ENCODE measurements at regions not wholly inside any gene's neighbourhood (a gene's known extent, or its start where the extent isn't known, plus 50 kb on each side); places are given as distances from the start of the nearest gene placed in this dataset.

- CTCF ChIA-PET (ENCODE audit: unreplicated experiment), result no interaction called here
- TF ChIP-seq CTCF (conservative IDR thresholded peaks at IDR 0.05; ENCODE audit: low read length) (no peak), EZH2phosphoT487 (IDR thresholded peaks at IDR 0.05; ENCODE audit: borderline replicate concordance, low read depth, low read length) (no peak)
- no TSS peak for BruUV-seq (replicated peaks)
Observed at GRCh38 chr2:35794796-35795450, 560.7 kb upstream of the CRIM1 start.

GRCh38 chr2:35790292-35790691 lies 565.3 kb upstream of the CRIM1 start:
- Histone ChIP-seq H2AFZ (ENCODE audit: low read length) (no peak overlapping the region), H3K9me2 (ENCODE audit: insufficient read depth, low read length) (no peaks in the 10 kb centered on the region), H3K9me3 (ENCODE audit: low read length) (no peaks in the 10 kb centered on the region), H3K27ac (ENCODE audit: low read depth, low read length, poor library complexity, severe bottlenecking) (no peak overlapping the region), H3K4me3 (ENCODE audit: low read depth, low read length, poor library complexity, severe bottlenecking) (no peak overlapping the region), H4K20me1 (ENCODE audit: insufficient read depth, low read length) (no peaks in the 10 kb centered on the region), H3K36me3 (ENCODE audit: insufficient read depth, low read length) (no peaks in the 10 kb centered on the region), H3K4me2 (ENCODE audit: low read length) (no peak overlapping the region), H3K4me1 (ENCODE audit: insufficient read depth, low read length, poor library complexity, severe bottlenecking) (no peaks in the 10 kb centered on the region), H3K79me2 (ENCODE audit: insufficient read depth, low read depth, low read length) (no peaks in the 10 kb centered on the region)
- intact Hi-C loops (cut with micrococcal nuclease; ENCODE audit: unreplicated experiment), result no loop called here
- ChIA-PET CTCF (ENCODE audit: unreplicated experiment) (no interaction called here), POLR2A (no interaction called here)
- TF ChIP-seq CTCF (conservative IDR thresholded peaks at IDR 0.05; ENCODE audit: low read length), result no peak
- TF ChIP-seq EZH2phosphoT487 (IDR thresholded peaks at IDR 0.05; ENCODE audit: borderline replicate concordance, low read depth, low read length), result no peak
- no peak for DNase-seq (ENCODE audit: low spot score)
- no TSS peak for BruUV-seq (replicated peaks)

More at GRCh38 chr2:35794796-35795450, 560.7 kb upstream of the CRIM1 start:
- no peak for DNase-seq (ENCODE audit: low spot score)
- H4K20me1 ChIP-seq (ENCODE audit: insufficient read depth, low read length), result no peaks in the 10 kb centered on the region
- no peaks in the 10 kb centered on the region for H3K4me1 ChIP-seq (ENCODE audit: insufficient read depth, low read length, poor library complexity, severe bottlenecking)
- H3K27ac ChIP-seq (ENCODE audit: low read depth, low read length, poor library complexity, severe bottlenecking), result no peak overlapping the region
- H3K9me3 ChIP-seq (ENCODE audit: low read length), result no peaks in the 10 kb centered on the region
- POLR2A ChIA-PET, result interaction anchor here (1.0 kb wide), 1 partner anchor 30 kb away, joined by 3 read pairs; no protein-coding TSS in a partner anchor
- no peaks in the 10 kb centered on the region for H3K36me3 ChIP-seq (ENCODE audit: insufficient read depth, low read length)
- H3K4me3 ChIP-seq (ENCODE audit: low read depth, low read length, poor library complexity, severe bottlenecking), result no peak overlapping the region
- H3K4me2 ChIP-seq (ENCODE audit: low read length), result no peak overlapping the region
- no peaks in the 10 kb centered on the region for H3K79me2 ChIP-seq (ENCODE audit: insufficient read depth, low read depth, low read length)
- intact Hi-C loops (cut with micrococcal nuclease; ENCODE audit: unreplicated experiment), result no loop called here
- no peaks in the 10 kb centered on the region for H3K9me2 ChIP-seq (ENCODE audit: insufficient read depth, low read length)
- H2AFZ ChIP-seq (ENCODE audit: low read length), result no peak overlapping the region

- DNase-seq (ENCODE audit: low spot score), result no peak
- ChIA-PET CTCF (ENCODE audit: unreplicated experiment) (interaction anchor here (0.6 kb wide), 1 partner anchor 1187 kb away, joined by 3 read pairs; no protein-coding TSS in a partner anchor), POLR2A (interaction anchor here (1.0 kb wide), 1 partner anchor 11 kb away, joined by 3 read pairs; no protein-coding TSS in a partner anchor)
- no peaks in the 10 kb centered on the region for H3K36me3 ChIP-seq (ENCODE audit: insufficient read depth, low read length)
- TF ChIP-seq CTCF (conservative IDR thresholded peaks at IDR 0.05; ENCODE audit: low read length) (no peak), EZH2phosphoT487 (IDR thresholded peaks at IDR 0.05; ENCODE audit: borderline replicate concordance, low read depth, low read length) (no peak)
- H3K9me2 ChIP-seq (ENCODE audit: insufficient read depth, low read length), result no peaks in the 10 kb centered on the region
- H3K79me2 ChIP-seq (ENCODE audit: insufficient read depth, low read depth, low read length), result no peaks in the 10 kb centered on the region
- no peaks in the 10 kb centered on the region for H3K4me1 ChIP-seq (ENCODE audit: insufficient read depth, low read length, poor library complexity, severe bottlenecking)
- H3K27ac ChIP-seq (ENCODE audit: low read depth, low read length, poor library complexity, severe bottlenecking), result no peak overlapping the region
- H4K20me1 ChIP-seq (ENCODE audit: insufficient read depth, low read length), result no peaks in the 10 kb centered on the region
- no peak overlapping the region for H3K4me2 ChIP-seq (ENCODE audit: low read length)
- no peak overlapping the region for H3K4me3 ChIP-seq (ENCODE audit: low read depth, low read length, poor library complexity, severe bottlenecking)
- intact Hi-C loops (cut with micrococcal nuclease; ENCODE audit: unreplicated experiment), result no loop called here
- H2AFZ ChIP-seq (ENCODE audit: low read length), result no peak overlapping the region
- no TSS peak for BruUV-seq (replicated peaks)
- no peaks in the 10 kb centered on the region for H3K9me3 ChIP-seq (ENCODE audit: low read length)
Observed at GRCh38 chr2:35788543-35788942, 567.0 kb upstream of the CRIM1 start.

All from OCI-LY7 (cell line).